Astrocyte of the cerebellum (primary cell): ENCODE measurements at regions not wholly inside any gene's neighbourhood (a gene's known extent, or its start where the extent isn't known, plus 50 kb on each side); places are given as distances from the start of the nearest gene placed in this dataset.

ENCODE experiments used
- DNase-seq: peaks from one replicate; pipeline ENCODE4 v3.0.0-alpha.2; 2011; ENCODE audit warnings: low read depth
- H3K4me3 ChIP-seq: 2 replicates; pipeline ENCODE4 v1.5.1; 2011; ENCODE audit warnings: mild to moderate bottlenecking, low read depth, low read length, moderate library complexity
- CTCF ChIP-seq: IDR thresholded peaks from 2 replicates; pipeline ENCODE4 v1.5.1; 2012; ENCODE audit warnings: low read length, low read depth, moderate library complexity, mild to moderate bottlenecking; ENCODE audit errors: missing control alignments
- in situ Hi-C: cut with HindIII; loops from 2 replicates; pipeline ENCODE4 v1.10.0; 2017; ENCODE audit warnings: low sequenced_read_pairs

- DNase-seq = no peak
- no peak for TF ChIP-seq CTCF
- H3K4me3 ChIP-seq = no peak overlapping the region
- in situ Hi-C loops = no loop called here
Observed at GRCh38 chr10:44028384-44029137, 356.3 kb downstream of the CXCL12 start.

- H3K4me3 ChIP-seq = no peak overlapping the region
- no peak for DNase-seq
- no peak for TF ChIP-seq CTCF
- in situ Hi-C loops = no loop called here
Observed at GRCh38 chr10:44024356-44025116, 360.4 kb downstream of the CXCL12 start.

- no peak for TF ChIP-seq CTCF
- no peak overlapping the region for H3K4me3 ChIP-seq
- in situ Hi-C loops = no loop called here
- DNase-seq = no peak
Observed at GRCh38 chr10:44023517-44023916, 361.4 kb downstream of the CXCL12 start.

- in situ Hi-C loops = no loop called here
- no peak for TF ChIP-seq CTCF
- no peak for DNase-seq
- no peak overlapping the region for H3K4me3 ChIP-seq
Observed at GRCh38 chr10:44022203-44022602, 362.7 kb downstream of the CXCL12 start.

GRCh38 chr10:44020322-44021111 lies 364.4 kb downstream of the CXCL12 start:
- no peak overlapping the region for H3K4me3 ChIP-seq
- DNase-seq = no peak
- TF ChIP-seq CTCF = no peak
- in situ Hi-C loops = no loop called here

GRCh38 chr10:44017483-44018145 lies 367.3 kb downstream of the CXCL12 start:
- H3K4me3 ChIP-seq = no peak overlapping the region
- no peak for DNase-seq
- TF ChIP-seq CTCF = no peak
- in situ Hi-C loops = no loop called here
